Ovary (tissue), 3 donors: ENCODE measurements at regions not wholly inside any gene's neighbourhood (a gene's known extent, or its start where the extent isn't known, plus 50 kb on each side); places are given as distances from the start of the nearest gene placed in this dataset.

Experiments
- CTCF ChIP-seq, 3 donors: fragments of 450-650 bp in 2 of 3; fragments of 200-600 bp in 1 of 3; IDR thresholded peaks; one replicate each; pipeline versions ENCODE4 v1.5.1 to v1.8.0; 2016 to 2022; ENCODE audit warnings: antibody characterized with exemption in 3 of 3, mild to moderate bottlenecking in 1 of 3
- EP300 ChIP-seq: sonication (generic); formaldehyde crosslinking; IDR thresholded peaks from one replicate; pipeline ENCODE4 v1.6.1; 2017; ENCODE audit warnings: antibody characterized with exemption
- donor health status: DM: no; HTN: no; CAD: no.

DNA sequence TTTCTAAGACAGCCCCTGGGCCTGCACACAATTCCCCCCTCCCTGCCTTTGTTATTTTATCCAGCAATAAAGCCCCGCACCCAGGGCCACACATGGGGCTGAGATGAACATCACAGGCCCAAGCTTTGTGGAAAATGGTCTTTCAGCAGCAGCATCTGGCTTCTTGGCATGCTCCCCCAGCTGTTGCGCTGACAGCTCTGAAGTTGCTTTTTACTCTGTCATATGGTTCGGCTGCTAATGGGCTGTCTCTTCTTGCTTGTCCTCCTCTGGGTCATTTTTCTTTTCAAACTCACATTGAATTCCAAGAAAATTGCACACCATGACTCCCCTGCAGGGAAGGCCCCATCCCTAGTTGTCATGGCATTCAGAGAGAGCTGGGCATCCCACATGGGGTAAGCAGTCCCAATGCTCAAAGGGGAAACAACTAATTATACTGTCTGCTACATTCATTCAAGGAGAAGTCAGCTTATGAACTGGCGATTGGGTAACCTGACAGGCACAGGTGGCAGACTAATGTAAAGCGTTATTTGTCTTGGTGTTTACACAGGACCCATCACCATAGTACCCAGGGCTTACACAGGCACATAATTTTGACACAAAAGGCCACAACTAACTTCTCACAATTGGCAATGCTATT, 74.0 kb upstream of the CDKN3 start:
- no peak for TF ChIP-seq CTCF (IDR thresholded peaks at IDR 0.05)
- TF ChIP-seq EP300: no peak
